Fibroblast of lung (primary cell): ENCODE measurements at regions not wholly inside any gene's neighbourhood (a gene's known extent, or its start where the extent isn't known, plus 50 kb on each side); places are given as distances from the start of the nearest gene placed in this dataset.

ENCODE experiments used
- DNase-seq, 2 donors: peaks; one replicate each; pipeline versions ENCODE4 v3.0.0 to v3.0.0-alpha.2; 2010; ENCODE audit warnings: low read depth in 2 of 2
- H2AFZ ChIP-seq: 2 replicates; pipeline ENCODE4 v1.5.1; 2012; ENCODE audit warnings: low read length, control low read depth, inconsistent platforms
- H3K27ac ChIP-seq: 2 replicates; pipeline ENCODE4 v1.5.1; 2011; ENCODE audit warnings: low read length, control low read depth; ENCODE audit not compliant: insufficient read depth
- H3K27me3 ChIP-seq: 2 replicates; pipeline ENCODE4 v1.5.1; 2011; ENCODE audit warnings: mild to moderate bottlenecking, low read length; ENCODE audit not compliant: control insufficient read depth, insufficient read depth
- H3K36me3 ChIP-seq: 2 replicates; pipeline ENCODE4 v1.5.1; 2011; ENCODE audit warnings: low read length; ENCODE audit not compliant: control insufficient read depth, insufficient read depth
- H3K4me1 ChIP-seq: 2 replicates; pipeline ENCODE4 v1.5.1; 2011; ENCODE audit warnings: low read length; ENCODE audit not compliant: control insufficient read depth, insufficient read depth; ENCODE audit errors: extremely low read depth
- H3K4me2 ChIP-seq: 2 replicates; pipeline ENCODE4 v1.5.1; 2011; ENCODE audit warnings: low read length, control low read depth; ENCODE audit not compliant: insufficient read depth; ENCODE audit errors: extremely low read depth
- H3K4me3 ChIP-seq, 4 experiments: fragments of 200-600 bp in 1 of 4; sonication (generic) in 1 of 4; replicated peaks in 1 of 4; 2 replicates each; pipeline ENCODE4 v1.5.1; 2011 to 2016; ENCODE audit warnings: low read length in 4 of 4, low read depth in 3 of 4, mild to moderate bottlenecking in 3 of 4, control low read depth in 2 of 4, inconsistent platforms in 1 of 4, mixed read lengths in 1 of 4; ENCODE audit not compliant: insufficient read depth in 1 of 4; ENCODE audit errors: control extremely low read depth in 1 of 4
- H3K79me2 ChIP-seq: 2 replicates; pipeline ENCODE4 v1.5.1; 2012; ENCODE audit warnings: mild to moderate bottlenecking, low read length, inconsistent platforms; ENCODE audit not compliant: control insufficient read depth, insufficient read depth
- H3K9ac ChIP-seq: 2 replicates; pipeline ENCODE4 v1.5.1; 2011; ENCODE audit warnings: mild to moderate bottlenecking, low read length, control low read depth; ENCODE audit not compliant: insufficient read depth
- H3K9me3 ChIP-seq: 2 replicates; pipeline ENCODE4 v1.5.1; 2012; ENCODE audit warnings: low read depth, low read length; ENCODE audit not compliant: control insufficient read depth, insufficient read depth
- H4K20me1 ChIP-seq: 2 replicates; pipeline ENCODE4 v1.5.1; 2011; ENCODE audit warnings: low read length; ENCODE audit not compliant: control insufficient read depth, insufficient read depth; ENCODE audit errors: extremely low read depth
- CTCF ChIP-seq, 2 donors: IDR thresholded peaks in 1 of 2; conservative IDR thresholded peaks in 1 of 2; 1 replicate in 1 of 2; 2 replicates in 1 of 2; pipeline ENCODE4 v1.5.1; 2011 to 2012; ENCODE audit warnings: low read length in 2 of 2, control low read depth in 1 of 2, inconsistent platforms in 1 of 2, low read depth in 1 of 2, mild to moderate bottlenecking in 1 of 2
- EZH2 ChIP-seq: IDR thresholded peaks from 2 replicates; pipeline ENCODE4 v1.5.1; 2012; ENCODE audit warnings: low read length, control low read depth, mild to moderate bottlenecking; ENCODE audit errors: missing control alignments

DNA sequence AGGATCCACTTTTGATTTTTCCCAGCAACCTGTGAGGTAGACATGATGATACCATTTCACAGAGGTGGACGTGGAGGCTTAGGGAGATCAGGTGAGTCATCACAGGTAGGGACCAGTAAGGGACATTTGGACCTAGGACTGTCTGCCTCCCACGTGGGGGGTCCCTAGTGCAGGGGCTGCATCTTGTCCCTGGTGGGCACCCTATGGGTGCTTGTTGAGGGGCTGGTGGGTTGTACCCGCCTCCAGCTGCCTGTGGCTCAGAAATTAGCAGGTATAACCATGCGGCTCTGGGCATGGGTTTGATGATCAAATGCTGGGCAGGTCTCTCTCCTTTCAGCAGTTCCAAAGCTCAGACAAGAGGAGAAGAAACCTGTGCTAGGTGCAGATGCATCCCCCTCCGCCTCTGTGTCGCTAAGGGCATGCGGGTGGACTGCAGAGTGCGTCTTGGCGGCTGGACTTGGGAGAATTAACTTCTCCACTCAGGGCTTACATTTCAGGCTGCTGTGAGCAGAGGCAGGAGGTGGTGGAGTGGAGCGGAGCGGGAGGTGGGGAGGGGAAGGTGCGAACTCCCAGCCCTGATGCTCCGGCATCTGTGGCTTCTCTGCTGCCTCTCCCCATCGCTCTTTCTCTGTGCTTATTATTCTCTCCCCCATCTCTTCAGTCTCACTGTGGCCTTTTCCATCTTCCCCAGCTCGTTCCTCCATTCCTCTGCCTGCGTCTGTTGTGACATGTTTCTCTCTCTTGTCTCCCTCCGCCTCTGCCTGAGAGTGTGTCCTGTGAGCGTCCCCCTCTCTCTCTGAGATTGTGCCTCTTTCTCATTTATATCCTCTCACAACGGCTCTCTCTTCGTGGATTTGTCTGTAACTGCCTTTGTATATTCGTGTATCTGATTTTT is 146.8 kb downstream of the PTPRU start:
- Histone ChIP-seq H3K4me1 (no peaks in the 10 kb centered on the region), H3K4me3 (no peak overlapping the region), H3K9me3 (no peaks in the 10 kb centered on the region), H3K27ac (no peak overlapping the region), H3K36me3 (no peaks in the 10 kb centered on the region), H2AFZ (no peak overlapping the region), H3K4me2 (no peak overlapping the region), H3K79me2 (no peaks in the 10 kb centered on the region), H3K27me3 (no peaks in the 10 kb centered on the region), H4K20me1 (no peaks in the 10 kb centered on the region), H3K9ac (no peak overlapping the region)
- no peak for DNase-seq
- TF ChIP-seq EZH2 (no peak), CTCF (conservative IDR thresholded peaks at IDR 0.05 in 1 of 2, IDR thresholded peaks at IDR 0.05 in 1 of 2; ENCODE audit: low read depth in 1 of 2, low read length in 2 of 2) (no peak)

DNA sequence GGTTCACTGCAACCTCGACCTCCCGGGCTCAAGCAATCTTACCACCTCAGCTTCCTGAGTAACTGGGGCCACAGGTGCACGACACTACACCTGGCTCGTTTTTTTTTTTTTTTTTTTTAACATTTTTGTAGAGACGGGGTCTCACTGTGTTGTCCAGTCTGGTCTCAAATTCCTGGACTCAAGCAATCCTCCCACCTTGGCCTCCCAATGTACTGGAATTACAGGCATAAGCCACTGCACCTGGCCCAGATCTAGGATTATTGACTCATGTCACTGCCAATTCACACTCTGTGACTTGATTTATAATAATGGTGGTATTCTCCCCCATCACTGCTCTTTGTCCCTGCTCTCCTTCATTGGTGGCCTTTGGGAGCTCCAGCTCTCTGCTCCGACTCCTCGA is 145.1 kb downstream of the PTPRU start:
- no peaks in the 10 kb centered on the region for H4K20me1 ChIP-seq

DNA sequence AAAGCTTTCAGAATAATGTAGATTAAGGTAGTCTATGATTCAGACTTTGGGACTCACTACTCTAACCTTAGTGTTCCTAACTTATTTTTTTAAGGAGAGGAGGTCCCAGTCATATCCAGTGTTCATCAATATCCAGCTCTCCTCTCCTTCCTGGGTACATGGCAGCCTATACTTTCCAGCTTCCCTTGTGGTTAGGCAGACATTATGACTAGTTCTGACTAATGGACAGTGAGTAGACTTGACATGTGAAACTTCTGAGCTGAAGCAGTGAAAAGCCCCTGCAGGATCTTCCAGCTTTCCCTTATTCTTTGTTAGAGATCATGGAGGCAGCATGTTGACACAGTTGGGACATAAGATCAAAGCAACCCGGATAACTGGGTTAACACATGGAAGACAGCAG is 144.2 kb downstream of the PTPRU start:
- Histone ChIP-seq H3K27ac (no peak overlapping the region), H3K4me2 (no peak overlapping the region), H3K9ac (no peak overlapping the region), H4K20me1 (no peaks in the 10 kb centered on the region), H3K9me3 (no peaks in the 10 kb centered on the region), H3K4me3 (no peak overlapping the region), H3K4me1 (no peaks in the 10 kb centered on the region), H3K27me3 (no peaks in the 10 kb centered on the region), H3K79me2 (no peaks in the 10 kb centered on the region), H2AFZ (no peak overlapping the region), H3K36me3 (no peaks in the 10 kb centered on the region)
- TF ChIP-seq EZH2 = no peak
- no peak for TF ChIP-seq CTCF (conservative IDR thresholded peaks at IDR 0.05 in 1 of 2, IDR thresholded peaks at IDR 0.05 in 1 of 2; ENCODE audit: low read depth in 1 of 2, low read length in 2 of 2)
- peak; percentile 9 to 73 for DNase-seq

More for the DNA sequence above, 145.1 kb downstream of the PTPRU start:
- no peak for TF ChIP-seq EZH2
- no peak for TF ChIP-seq CTCF (conservative IDR thresholded peaks at IDR 0.05 in 1 of 2, IDR thresholded peaks at IDR 0.05 in 1 of 2; ENCODE audit: low read depth in 1 of 2, low read length in 2 of 2)
- DNase-seq = no peak
- no peaks in the 10 kb centered on the region for H3K36me3 ChIP-seq
- no peaks in the 10 kb centered on the region for H3K79me2 ChIP-seq
- no peaks in the 10 kb centered on the region for H3K27me3 ChIP-seq
- no peak overlapping the region for H3K4me3 ChIP-seq
- no peaks in the 10 kb centered on the region for H3K4me1 ChIP-seq
- H3K9ac ChIP-seq = no peak overlapping the region
- H3K4me2 ChIP-seq = no peak overlapping the region
- H2AFZ ChIP-seq = no peak overlapping the region
- no peak overlapping the region for H3K27ac ChIP-seq
- no peaks in the 10 kb centered on the region for H3K9me3 ChIP-seq
